Cardiac septum (tissue), 1 donor: ENCODE measurements at regions not wholly inside any gene's neighbourhood (a gene's known extent, or its start where the extent isn't known, plus 50 kb on each side); places are given as distances from the start of the nearest gene placed in this dataset.
A peak's percentile ranks its signal among the peaks of the same experiment; 100 is the strongest.

Source experiments
- DNase-seq: peaks from one replicate; pipeline ENCODE4 v3.0.0-alpha.2; 2020; ENCODE audit warnings: low spot score
- intact Hi-C: fragments of 100-400 bp; cut with DNase I; formaldehyde crosslinking; loops from one replicate; pipeline ENCODE4 v1.14.0; 2022
- donor health status: DM: no; HTN: no; CAD: no.

DNA sequence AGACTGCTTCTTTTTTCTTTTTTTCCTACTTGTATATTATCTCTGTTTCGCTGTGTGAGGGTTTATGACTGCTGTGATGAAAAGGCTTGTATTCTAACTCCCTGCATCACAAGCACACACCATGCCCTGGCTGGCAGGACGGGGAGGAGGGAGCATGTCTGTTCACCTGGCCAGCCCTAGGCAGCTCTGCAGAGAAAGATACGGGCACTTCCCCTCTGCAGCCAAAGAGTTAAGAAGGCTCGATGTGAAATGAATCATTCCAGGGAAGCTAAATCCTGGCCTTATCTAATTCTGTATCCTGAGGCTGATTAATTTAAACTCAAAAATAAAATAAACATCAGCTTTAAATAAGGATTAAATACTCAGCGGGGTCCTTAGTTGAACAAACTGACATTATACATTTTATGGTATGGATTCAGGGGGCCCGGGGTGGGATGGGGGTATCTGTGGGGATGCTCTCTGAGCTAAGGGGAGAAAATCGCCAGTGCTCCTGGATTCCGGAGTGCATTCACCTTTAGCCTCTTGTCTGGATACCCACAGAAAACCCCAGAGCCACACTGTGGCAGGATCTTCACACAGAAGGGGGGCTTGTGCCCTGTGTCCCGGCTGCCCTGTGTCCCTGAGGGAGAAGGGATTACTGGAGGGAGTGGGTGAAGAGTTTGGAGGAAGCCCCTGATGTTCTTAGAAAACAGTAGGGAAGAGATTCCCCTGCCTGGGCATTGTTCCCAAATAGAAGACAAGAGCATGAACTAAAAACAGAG is 321.5 kb downstream of the NPHP4 start:
- intact Hi-C loops = no loop called here
- DNase-seq = peak; percentile 55

DNA sequence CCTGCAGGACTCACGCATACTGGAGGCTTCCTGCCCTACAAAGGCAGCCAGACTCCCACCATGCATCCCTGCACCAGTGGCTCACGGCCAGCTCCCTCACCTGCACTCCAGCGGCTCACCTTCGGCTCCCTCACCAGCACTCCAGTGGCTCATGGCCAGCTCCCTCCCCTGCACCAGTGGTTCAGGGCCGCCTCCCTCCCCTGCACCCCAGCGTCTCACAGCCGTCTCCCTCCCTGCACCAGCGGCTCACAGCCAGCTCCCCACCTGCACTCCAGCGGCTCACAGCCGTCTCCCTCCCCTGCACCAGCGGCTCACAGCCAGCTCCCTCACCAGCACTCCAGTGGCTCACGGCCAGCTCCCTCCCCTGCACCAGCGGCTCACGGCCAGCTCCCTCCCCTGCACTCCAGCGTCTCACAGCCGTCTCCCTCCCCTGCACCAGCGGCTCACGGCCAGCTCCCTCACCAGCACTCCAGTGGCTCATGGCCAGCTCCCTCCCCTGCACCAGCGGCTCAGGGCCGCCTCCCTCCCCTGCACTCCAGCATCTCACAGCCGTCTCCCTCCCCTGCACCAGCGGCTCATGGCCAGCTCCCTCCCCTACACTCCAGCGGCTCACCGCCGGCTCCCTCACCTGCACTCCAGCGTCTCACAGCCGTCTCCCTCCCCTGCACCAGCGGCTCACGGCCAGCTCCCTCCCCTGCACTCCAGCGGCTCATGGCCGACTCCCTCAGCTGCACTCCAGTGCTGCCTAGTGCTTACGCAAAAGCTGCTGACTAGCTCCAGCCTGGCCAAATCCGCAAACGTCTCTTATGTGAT is 324.5 kb downstream of the NPHP4 start:
- DNase-seq = peak; percentile 61
- intact Hi-C loops = no loop called here

DNA sequence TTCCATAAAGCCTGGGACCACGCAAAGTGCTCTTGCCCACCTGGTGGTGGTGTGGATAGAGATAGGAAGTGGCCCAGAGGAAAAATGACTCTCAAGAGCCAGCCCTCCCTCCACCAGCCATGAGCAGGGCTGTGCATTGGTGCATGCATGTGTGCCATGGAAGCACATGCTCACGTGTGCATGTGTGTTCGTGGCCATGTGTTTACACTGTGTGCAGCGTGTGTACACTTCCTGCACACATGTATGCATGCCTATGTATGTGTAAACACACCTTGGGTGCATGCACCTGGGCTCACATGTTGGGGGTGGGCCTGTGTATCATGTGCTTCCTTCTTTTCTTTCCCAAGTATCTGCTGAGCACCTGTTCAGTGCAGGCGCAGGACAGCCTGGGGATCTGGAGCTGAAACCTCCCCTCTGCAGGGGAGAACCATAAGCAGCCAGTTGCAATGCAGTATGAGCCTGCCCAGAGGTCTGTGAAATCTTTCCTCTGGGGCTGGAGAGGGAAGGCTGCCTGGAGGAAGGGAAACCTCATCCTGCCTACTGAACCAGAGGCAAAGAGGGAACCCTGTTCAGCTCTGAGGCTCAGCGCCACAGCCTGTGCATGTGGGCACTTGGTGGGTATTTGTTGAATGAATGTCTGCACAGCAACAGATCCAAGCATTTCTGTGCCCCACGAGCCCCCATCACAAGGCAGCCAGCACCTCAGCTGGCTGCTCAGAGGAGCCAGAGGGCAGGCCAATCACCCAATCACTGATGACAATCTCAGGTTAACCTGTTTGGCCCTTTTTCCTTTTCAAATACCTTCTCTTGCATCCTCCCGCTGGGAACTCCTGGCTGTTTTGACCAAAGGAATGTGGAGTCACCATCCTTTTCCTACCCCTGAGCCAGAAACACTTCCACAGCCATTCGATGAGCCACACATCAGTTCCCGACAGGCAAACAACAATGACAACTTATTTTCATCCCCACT is 327.0 kb downstream of the NPHP4 start:
- intact Hi-C loops = no loop called here
- peak; percentile 49 for DNase-seq

DNA sequence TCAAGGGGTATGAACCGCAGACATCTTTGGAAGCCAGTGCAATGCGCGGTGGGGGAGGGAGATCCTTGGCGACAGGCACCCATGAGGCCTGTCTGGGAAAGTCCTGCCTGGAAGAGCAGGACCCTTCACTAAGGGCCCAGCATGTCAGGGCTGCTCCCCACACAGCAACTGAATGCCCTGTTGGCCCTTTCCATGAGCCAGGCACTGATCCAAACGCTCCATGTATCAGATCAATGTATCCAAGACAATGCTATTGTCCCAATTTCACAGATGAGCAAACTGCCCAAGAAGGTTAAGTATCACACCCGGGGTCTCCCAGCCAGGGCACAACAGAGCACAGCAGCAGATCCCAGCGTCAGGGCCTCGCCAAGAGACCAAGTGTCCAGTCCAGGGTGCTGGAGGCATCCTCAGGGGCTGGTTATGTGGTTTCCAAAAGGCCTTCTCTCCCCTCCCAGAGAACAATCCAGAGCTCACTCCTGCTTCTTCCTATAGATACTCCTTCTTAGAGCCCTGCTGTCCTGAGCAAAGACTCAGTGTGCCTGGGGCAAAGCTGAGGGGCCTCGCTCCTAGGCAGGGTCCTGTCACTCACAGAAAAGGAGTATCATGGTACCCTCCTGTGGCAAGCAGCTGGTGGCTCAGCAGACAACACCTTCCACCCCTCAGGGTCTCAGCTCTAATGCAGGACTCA is 328.0 kb downstream of the NPHP4 start:
- DNase-seq = no peak
- intact Hi-C loops = no loop called here

DNA sequence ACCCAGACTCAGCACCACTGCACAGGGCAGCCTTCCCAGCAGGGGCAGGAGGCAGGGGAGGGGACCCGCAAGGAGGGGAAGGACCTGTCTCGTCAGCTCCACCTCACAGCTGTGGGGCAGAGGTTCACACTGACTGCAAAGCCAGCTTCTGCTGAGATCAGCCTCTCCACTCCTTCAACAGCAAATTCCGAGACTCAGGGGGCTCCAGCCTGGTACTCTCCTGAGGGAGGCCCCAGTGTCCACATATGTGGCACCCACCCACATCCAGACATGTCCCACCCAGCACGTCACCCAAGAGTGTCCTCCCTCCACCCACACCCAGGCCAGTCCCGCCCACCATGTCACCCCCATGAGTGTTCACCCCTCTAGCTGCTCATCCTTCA is 329.5 kb downstream of the NPHP4 start:
- intact Hi-C loops = no loop called here
- DNase-seq = no peak

DNA sequence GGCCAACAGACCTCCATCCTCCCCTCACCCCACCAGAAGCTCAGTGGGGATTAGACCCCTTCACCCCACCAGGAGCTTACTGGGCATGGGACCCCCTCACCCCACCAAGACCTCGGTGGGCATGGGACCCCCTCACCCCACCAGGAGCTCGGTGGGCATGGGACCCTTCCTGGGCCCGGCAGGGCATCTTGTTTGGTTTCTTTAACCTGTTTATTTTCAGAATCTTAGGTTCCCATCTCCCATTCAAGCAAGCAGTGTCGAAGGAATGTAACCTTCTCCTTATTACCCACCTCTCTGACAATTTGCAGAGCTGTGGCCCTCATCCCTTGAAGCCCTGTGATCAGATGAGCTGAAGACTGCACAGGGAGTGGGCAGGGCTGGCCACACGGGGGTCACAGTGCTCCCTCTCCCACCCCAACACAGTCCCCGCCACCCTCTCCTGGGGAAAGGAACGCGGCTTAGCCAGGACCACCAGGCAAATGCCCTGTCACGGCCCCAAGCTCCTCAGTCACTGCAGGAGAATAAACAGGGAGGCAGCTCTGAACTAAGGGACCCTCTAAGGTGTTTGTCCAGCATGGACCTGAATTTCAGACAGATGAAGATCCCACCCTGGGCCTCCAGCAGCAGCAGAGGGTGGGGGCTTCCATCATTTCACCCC is 330.0 kb downstream of the NPHP4 start:
- intact Hi-C loops = no loop called here
- DNase-seq = peak; percentile 41

DNA sequence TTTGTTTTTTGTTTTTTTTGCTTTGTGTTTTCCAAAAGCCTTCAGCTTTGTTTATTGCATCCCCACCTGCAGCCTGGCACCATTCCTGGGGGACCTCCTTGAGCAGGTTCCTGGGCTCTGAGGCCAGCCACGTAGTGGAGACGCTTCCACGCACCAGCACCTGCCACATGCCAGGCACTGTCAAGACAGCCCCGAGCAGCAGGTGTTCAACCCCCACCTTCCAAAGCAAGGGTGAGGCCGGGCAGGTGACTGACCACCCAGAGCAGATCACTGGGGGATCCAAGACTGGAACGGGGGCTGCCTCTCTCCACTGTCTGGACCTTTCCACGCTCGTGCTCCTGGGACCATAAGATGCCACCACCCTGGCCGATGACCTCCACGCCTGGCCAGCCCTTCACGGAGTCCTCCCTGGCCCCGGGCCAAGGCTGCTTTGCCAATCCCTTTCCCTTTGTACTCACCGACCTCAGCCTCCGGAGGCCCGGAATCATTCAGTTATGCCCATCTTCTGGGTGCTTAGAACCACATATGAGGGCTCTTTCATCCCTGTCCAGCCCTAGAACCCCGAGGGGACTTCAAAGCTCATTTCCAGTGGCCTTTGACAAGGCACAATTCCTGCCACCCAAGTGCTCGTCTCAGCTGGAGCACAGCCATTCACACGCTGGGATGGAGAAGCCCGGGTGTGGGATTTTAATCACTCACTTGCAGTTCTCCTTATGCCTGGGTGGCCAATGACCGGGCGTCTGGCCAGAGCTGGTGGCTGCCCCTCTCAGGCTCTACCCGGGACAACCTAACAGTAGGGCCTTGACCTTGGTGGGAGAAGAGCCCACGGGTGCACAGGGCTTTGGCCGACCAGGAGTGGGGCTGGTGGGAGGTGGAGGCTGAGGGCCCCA is 330.8 kb downstream of the NPHP4 start:
- peak; percentile 9 for DNase-seq
- intact Hi-C loops = no loop called here

DNA sequence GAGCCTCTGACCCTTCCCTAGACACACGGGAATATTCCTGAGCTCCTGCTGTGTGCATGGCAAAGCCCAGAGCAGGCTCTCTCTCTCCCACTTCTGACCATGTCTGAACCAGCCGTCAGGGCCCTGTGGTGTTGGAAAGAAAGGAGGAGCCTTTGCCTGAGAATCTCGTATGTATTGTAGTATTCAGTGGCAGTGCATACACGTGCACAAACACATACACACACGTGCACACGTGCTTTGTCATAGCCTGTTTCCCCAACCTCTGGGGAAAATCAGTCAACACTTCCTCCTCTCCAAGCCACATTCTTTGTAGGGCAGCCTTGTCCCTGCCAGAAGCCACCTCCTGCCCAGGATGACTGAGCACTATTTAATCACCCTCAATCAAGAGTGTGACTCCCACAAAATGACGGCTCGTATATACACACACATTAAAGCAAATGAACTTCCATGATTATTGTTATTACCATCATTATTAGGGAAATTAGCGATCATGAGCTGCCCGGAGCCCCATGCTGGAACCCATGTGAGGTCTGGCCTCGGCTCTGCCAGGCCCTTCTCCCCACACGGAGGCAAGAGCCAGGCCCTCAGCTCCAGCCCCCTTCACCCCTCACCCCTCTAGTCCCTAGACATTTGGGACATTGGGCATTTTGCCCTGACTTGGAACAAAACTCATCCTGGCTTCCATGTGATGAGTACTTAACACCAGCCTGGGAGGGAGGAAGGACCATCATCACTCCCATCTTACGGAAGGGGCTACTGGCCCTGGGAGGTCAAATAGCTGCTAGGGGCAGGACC is 331.9 kb downstream of the NPHP4 start:
- peak; percentile 68 for DNase-seq

DNA sequence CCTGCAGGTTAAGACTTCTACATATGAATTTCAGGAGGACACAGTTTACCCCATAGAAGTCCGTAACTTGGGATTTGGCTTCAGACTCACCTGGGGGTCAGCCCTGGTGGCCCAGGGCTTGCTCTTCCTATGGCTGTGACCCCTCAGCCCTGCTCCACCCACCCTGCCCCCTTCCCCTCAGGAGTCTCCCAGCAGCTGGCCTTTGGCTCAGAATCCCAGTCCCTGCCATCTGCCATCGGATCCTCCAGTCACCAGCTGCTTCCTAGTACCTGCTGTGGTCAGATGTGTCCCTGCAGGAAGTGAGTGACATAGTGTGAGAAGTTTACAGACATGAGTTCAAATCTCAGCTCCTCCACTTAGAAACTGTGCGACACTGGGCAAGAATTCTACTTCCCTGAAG is 332.6 kb downstream of the NPHP4 start:
- intact Hi-C loops = no loop called here
- DNase-seq = peak; percentile 35

More for the DNA sequence above, 331.9 kb downstream of the NPHP4 start:
- intact Hi-C loops = no loop called here

DNA sequence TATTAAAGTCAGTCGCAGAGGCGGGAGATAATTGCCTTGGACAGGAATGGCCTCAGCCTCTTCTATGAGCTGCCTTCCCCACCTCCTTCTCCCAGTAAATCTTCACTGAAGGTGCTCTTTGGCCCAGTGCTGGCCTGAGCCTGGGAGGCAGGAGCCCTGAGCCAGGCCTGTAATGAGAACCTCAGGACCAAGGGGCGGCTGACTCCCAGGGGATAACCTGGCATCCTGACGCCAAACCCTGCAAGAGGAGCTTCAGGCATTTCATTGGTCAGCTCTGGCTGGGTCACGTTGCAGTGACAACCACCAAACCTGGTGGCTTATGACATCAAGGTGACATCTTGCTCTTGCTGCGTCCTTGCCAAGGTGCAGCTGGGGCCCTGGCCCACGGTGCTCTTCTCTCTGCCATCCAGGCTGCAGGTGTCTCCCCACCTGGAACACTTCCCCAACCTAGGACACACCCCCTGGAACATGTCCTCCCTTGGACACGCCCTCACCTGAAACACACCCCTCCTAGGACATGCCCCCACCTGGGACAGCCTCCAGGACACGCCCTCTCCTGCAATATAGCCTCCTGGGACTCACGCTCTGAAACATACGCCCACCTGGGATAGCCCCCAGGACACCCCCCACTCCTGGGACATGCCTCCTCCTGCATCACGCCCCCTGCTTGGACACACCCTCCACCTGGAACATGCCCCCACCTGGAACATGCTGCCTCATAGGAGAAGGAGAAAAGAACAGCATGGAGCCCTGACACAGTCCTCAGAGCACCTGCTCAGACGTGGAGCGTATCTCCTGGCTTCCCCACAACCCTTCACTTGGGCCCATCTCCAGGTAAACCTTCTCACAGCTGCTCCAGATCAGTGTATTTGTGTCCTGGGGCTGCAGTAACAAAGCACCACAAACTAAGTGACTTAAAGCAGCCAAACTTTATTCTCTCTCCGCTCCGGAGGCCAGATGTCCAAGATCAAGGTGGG is 333.6 kb downstream of the NPHP4 start:
- DNase-seq = peak; percentile 75
- intact Hi-C loops = no loop called here

DNA sequence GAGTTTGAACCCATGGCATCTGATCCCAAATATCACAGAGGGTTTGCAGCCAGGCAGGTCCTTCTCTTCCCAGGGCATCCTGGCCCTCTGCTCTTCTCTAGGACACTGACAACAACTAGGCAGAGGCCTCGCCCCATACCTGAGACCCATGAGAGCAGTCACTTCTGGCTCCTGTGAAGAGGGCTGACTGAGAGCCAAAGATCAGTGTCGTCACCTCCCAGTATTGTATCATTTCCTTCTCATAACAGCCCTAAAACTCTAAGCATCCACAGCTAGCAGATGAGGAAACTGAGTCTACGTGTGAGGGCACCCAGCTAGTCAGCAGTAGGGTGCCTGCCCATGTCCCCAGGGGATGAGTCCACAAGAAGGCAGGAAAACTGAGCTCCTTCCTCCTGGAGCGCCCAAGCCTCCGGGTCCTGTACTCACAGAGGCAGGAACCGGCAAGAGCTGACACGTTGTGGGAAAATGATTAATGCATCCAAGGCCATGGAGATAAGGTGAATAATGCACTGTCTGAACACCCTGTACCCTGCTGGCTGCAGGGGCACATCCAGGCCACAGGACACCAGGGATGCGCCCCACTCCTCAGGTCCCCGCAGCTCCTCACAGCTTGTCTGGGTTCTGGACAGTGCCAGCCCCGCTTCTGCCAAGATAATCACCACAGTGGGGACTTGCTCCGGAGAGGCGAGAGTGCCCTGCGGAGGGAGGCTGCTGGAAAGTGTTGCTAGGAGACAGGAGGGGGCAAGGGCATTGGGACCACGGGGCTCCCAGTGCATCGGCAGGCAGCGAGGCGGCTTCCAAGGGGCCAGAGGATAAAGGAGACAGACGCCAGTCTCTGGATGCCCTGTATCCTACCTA is 340.0 kb downstream of the NPHP4 start:
- DNase-seq = no peak
- intact Hi-C loops = no loop called here

DNA sequence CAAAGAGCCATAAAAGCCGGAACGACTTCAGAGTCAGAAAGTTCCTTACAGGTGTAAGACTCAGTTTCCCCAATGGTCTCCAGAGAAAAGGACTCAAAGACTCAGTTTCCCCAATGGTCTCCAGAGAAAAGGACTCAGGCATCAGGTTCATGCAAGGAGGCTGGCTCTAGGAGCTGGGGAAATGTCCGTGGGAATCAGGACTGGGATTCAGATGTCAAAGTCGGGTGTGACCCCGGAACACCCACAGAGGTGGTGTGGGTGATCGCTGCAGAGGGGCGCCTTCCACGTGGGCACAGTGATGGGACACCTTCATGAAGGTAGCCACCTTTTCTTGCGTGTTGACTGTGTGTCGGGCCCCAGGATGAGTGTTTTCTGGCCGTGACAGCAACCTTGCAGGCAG is 340.8 kb downstream of the NPHP4 start:
- DNase-seq = no peak
- intact Hi-C loops = no loop called here

DNA sequence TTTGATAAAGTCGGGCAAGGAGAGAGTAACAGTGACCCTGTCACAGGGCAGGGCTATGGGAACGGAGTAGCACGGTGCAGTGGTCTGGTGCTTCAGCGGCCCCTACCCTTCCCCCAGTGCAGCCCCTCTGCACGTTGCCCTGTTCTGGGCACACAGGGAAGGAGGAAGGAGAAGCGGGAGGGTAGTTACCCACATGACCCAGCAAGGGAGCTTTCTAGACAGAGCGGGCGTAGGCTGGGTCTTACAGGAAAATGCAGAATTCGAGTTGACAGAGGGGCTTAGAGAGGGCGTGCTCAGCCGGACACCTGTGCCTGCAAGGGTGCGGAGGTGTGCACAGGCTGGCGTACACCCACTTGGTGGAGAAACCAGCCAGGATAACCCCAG is 341.2 kb downstream of the NPHP4 start:
- intact Hi-C loops = no loop called here
- no peak for DNase-seq

DNA sequence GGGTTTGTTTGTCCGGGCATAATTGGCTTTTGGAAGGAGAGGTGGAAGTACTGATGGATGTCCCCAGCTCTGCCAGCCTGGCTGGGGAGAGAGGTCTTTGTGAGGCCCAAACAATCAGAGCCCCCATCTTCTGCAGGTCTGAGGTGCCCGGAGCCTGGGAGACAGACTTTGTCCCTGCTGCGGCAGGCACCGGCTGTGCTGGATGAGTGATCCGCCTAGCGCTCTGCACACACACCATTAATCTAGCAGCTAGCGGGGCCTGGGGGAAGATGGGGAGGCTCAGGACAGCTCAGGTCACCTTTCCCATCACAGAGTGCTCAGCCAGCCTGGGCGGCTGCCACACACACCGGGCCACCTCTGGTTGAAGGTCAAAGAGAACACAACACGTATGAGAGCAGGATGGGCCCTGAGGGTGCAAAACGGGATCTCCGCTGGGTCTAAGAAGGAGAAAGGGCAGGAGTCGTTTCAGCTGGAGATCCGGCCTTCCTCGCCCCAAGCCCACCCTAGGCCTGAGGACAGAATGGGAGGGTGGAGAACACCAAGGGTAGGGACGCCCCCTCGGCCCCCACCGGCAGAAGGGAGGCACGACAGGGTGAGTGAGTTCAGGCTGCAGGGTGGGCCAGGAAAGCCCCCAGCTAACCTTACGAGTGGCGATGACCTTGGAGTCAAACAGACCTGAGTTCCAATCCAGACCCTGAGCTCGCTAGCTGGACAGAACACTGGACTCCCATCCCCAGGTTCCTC is 341.8 kb downstream of the NPHP4 start:
- intact Hi-C loops = no loop called here

More for the DNA sequence above, 341.8 kb downstream of the NPHP4 start:
- DNase-seq = no peak
